HEK293 (cell line): ENCODE measurements at regions not wholly inside any gene's neighbourhood (a gene's known extent, or its start where the extent isn't known, plus 50 kb on each side); places are given as distances from the start of the nearest gene placed in this dataset.

ENCODE experiments used
- CTCF ChIA-PET: fragments of 350-600 bp; formaldehyde crosslinking; extraction: SDS; loops from one replicate; lab custom pipeline; 2021; ENCODE audit warnings: antibody characterized with exemption; lab: Yijun Ruan, JAX
- POLR2A ChIA-PET: fragments of 300-600 bp; formaldehyde crosslinking; extraction: SDS; loops from one replicate; lab custom pipeline; 2020; ENCODE audit warnings: antibody characterized with exemption, inconsistent platforms; lab: Yijun Ruan, JAX
- H3K27ac ChIP-seq: fragments of 200-500 bp; sonication (Bioruptor generic); 2 replicates; pipeline ENCODE4 v1.5.1; 2014; ENCODE audit warnings: low read depth, low read length, control low read depth, inconsistent platforms; ENCODE audit errors: extremely low read depth
- H3K36me3 ChIP-seq, 2 experiments: fragments of 200-500 bp in 1 of 2; sonication (Bioruptor generic) in 1 of 2; 1 replicate in 1 of 2; 2 replicates in 1 of 2; pipeline ENCODE4 v1.5.1; 2014 to 2017; ENCODE audit warnings: inconsistent platforms in 2 of 2, low read length in 2 of 2; ENCODE audit not compliant: control insufficient read depth in 2 of 2, insufficient read depth in 1 of 2
- H3K4me1 ChIP-seq: fragments of 200-500 bp; sonication (Bioruptor generic); 2 replicates; pipeline ENCODE4 v1.5.1; 2014; ENCODE audit warnings: mild to moderate bottlenecking, low read length, inconsistent platforms; ENCODE audit not compliant: control insufficient read depth, insufficient read depth
- H3K4me3 ChIP-seq: 2 replicates; pipeline ENCODE4 v1.5.1; 2011; ENCODE audit warnings: low read depth, mild to moderate bottlenecking, control low read depth, low read length, moderate library complexity
- H3K9me3 ChIP-seq: fragments of 200-500 bp; sonication (Bioruptor generic); 2 replicates; pipeline ENCODE4 v1.5.1; 2014; ENCODE audit warnings: low read depth, low read length, inconsistent platforms; ENCODE audit not compliant: control insufficient read depth, insufficient read depth
- ATF2 ChIP-seq: fragments of 450-650 bp; formaldehyde crosslinking; IDR thresholded peaks from 2 replicates; pipeline ENCODE4 v1.5.1; 2016; ENCODE audit warnings: missing biosample characterization, missing genetic modification characterization, low read depth
- HIC1 ChIP-seq: fragments of 450-650 bp; formaldehyde crosslinking; IDR thresholded peaks from 2 replicates; pipeline ENCODE4 v1.5.1; 2016; ENCODE audit warnings: missing biosample characterization, missing genetic modification characterization
- KLF10 ChIP-seq: fragments of 450-650 bp; IDR thresholded peaks from 2 replicates; pipeline ENCODE4 v1.5.1; 2018; ENCODE audit warnings: missing biosample characterization, mild to moderate bottlenecking, missing genetic modification characterization
- KLF8 ChIP-seq: fragments of 450-650 bp; formaldehyde crosslinking; IDR thresholded peaks from 2 replicates; pipeline ENCODE4 v1.5.1; 2016; ENCODE audit warnings: missing biosample characterization, missing genetic modification characterization
- SCRT1 ChIP-seq: fragments of 450-650 bp; formaldehyde crosslinking; IDR thresholded peaks from 2 replicates; pipeline ENCODE4 v1.5.1; 2016; ENCODE audit warnings: missing biosample characterization, missing genetic modification characterization, borderline replicate concordance
- TSHZ1 ChIP-seq: fragments of 450-650 bp; formaldehyde crosslinking; IDR thresholded peaks from 2 replicates; pipeline ENCODE4 v1.5.1; 2016; ENCODE audit warnings: missing biosample characterization, missing genetic modification characterization, borderline replicate concordance
- YY2 ChIP-seq: fragments of 450-650 bp; formaldehyde crosslinking; IDR thresholded peaks from 2 replicates; pipeline ENCODE4 v1.5.1; 2016; ENCODE audit warnings: missing biosample characterization, missing genetic modification characterization
- ZFP37 ChIP-seq: fragments of 450-650 bp; formaldehyde crosslinking; IDR thresholded peaks from 2 replicates; pipeline ENCODE4 v1.5.1; 2016; ENCODE audit warnings: missing biosample characterization, missing genetic modification characterization
- ZNF138 ChIP-seq: fragments of 450-650 bp; formaldehyde crosslinking; IDR thresholded peaks from 2 replicates; pipeline ENCODE4 v1.5.1; 2016; ENCODE audit warnings: missing biosample characterization, missing genetic modification characterization, borderline replicate concordance
- ZNF146 ChIP-seq: fragments of 450-650 bp; formaldehyde crosslinking; IDR thresholded peaks from 2 replicates; pipeline ENCODE4 v1.5.1; 2016; ENCODE audit warnings: missing biosample characterization, missing genetic modification characterization
- ZNF248 ChIP-seq: fragments of 450-650 bp; formaldehyde crosslinking; IDR thresholded peaks from 2 replicates; pipeline ENCODE4 v1.5.1; 2017; ENCODE audit warnings: missing biosample characterization, missing genetic modification characterization
- ZNF280D ChIP-seq: fragments of 450-650 bp; formaldehyde crosslinking; IDR thresholded peaks from 2 replicates; pipeline ENCODE4 v1.5.1; 2016; ENCODE audit warnings: missing biosample characterization, missing genetic modification characterization
- ZNF37A ChIP-seq: fragments of 450-650 bp; IDR thresholded peaks from 2 replicates; pipeline ENCODE4 v1.5.1; 2018; ENCODE audit warnings: missing biosample characterization, missing genetic modification characterization
- ZNF423 ChIP-seq: fragments of 450-650 bp; formaldehyde crosslinking; IDR thresholded peaks from 2 replicates; pipeline ENCODE4 v1.5.1; 2016; ENCODE audit warnings: missing biosample characterization, missing genetic modification characterization
- ZNF501 ChIP-seq: fragments of 450-650 bp; formaldehyde crosslinking; IDR thresholded peaks from 2 replicates; pipeline ENCODE4 v1.5.1; 2016; ENCODE audit warnings: missing biosample characterization, missing genetic modification characterization
- ZNF514 ChIP-seq: fragments of 450-650 bp; formaldehyde crosslinking; IDR thresholded peaks from 2 replicates; pipeline ENCODE4 v1.5.1; 2016; ENCODE audit warnings: missing biosample characterization, missing genetic modification characterization
- ZNF555 ChIP-seq: fragments of 450-650 bp; formaldehyde crosslinking; conservative IDR thresholded peaks from 2 replicates; pipeline ENCODE4 v1.5.1; 2017; ENCODE audit warnings: missing biosample characterization, mild to moderate bottlenecking, missing genetic modification characterization, inconsistent platforms
- ZNF580 ChIP-seq: fragments of 450-650 bp; formaldehyde crosslinking; IDR thresholded peaks from 2 replicates; pipeline ENCODE4 v1.5.1; 2016; ENCODE audit warnings: missing biosample characterization, missing genetic modification characterization
- ZNF654 ChIP-seq: fragments of 450-650 bp; formaldehyde crosslinking; IDR thresholded peaks from 2 replicates; pipeline ENCODE4 v1.5.1; 2016; ENCODE audit warnings: low read depth, missing biosample characterization, missing genetic modification characterization

GRCh38 chr16:23013484-23013883 is 135.8 kb downstream of the USP31 start:
- ChIA-PET CTCF (interaction anchor here (1.0 to 1.4 kb wide), 3 partner anchors 11 to 117 kb away, joined by 3 to 5 read pairs (median 3); no protein-coding TSS in a partner anchor), POLR2A (no interaction called here)
- no peak overlapping the region for H3K4me3 ChIP-seq

GRCh38 chr16:23009075-23009474 is 140.2 kb downstream of the USP31 start:
- no peaks in the 10 kb centered on the region for H3K4me1 ChIP-seq
- TF ChIP-seq KLF10 (tag by site-specific recombination) (no peak), ZNF146 (tag by site-specific recombination) (no peak), SCRT1 (no peak), ZNF423 (tag by site-specific recombination) (no peak), ZNF555 (no peak), ZNF280D (tag by site-specific recombination) (no peak), ZNF37A (tag by site-specific recombination) (no peak), ATF2 (no peak), ZNF248 (no peak), YY2 (tag by site-specific recombination) (no peak), HIC1 (no peak), TSHZ1 (tag by site-specific recombination) (no peak), ZNF580 (tag by site-specific recombination) (no peak), KLF8 (no peak), ZNF514 (tag by site-specific recombination) (no peak)
- no peak overlapping the region for H3K27ac ChIP-seq
- CTCF ChIA-PET = no interaction called here
- no peaks in the 10 kb centered on the region for H3K36me3 ChIP-seq
- no peaks in the 10 kb centered on the region for H3K9me3 ChIP-seq
- no peak overlapping the region for H3K4me3 ChIP-seq
- POLR2A ChIA-PET = no interaction called here

More at GRCh38 chr16:23013484-23013883, 135.8 kb downstream of the USP31 start:
- Histone ChIP-seq H3K4me1 (no peaks in the 10 kb centered on the region), H3K9me3 (no peaks in the 10 kb centered on the region), H3K27ac (no peak overlapping the region), H3K36me3 (no peaks in the 10 kb centered on the region)
- TF ChIP-seq ZNF654 (tag by site-specific recombination) = 0 out of 2 replicates have a peak, but pooled peaks have one; percentile 7
- no peak for TF ChIP-seq ZFP37
- TF ChIP-seq ZNF501 = no peak
- no peak for TF ChIP-seq ZNF138 (tag by site-specific recombination)
